ENCODE measurements at regions not wholly inside any gene's neighbourhood (a gene's known extent, or its start where the extent isn't known, plus 50 kb on each side); places are given as distances from the start of the nearest gene placed in this dataset.

DNA sequence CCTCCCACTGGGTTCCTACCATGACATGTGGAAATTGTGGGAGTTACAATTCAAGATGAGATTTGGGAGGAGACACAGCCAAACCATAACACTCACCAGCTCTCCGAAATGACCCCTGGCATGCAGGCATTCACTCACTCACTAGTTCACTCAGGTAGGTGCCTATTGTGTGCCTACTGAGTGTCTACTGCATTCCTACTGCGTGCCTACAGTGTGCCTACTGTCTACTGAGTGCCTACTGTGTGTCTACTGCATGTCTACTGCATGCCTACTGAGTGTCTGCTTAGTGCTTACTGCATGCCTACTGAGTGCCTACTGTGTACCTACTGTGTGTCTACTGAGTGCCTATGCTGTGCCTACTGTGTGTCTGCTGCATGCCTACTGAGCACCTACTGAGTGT is 71.7 kb upstream of the FZD10 start (continued):
- TF ChIP-seq, protein P1, sequence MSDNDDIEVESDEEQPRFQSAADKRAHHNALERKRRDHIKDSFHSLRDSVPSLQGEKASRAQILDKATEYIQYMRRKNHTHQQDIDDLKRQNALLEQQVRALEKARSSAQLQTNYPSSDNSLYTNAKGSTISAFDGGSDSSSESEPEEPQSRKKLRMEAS (IDR thresholded peaks at IDR 0.05; ENCODE audit: low read depth): no peak
- TF ChIP-seq, protein P2, sequence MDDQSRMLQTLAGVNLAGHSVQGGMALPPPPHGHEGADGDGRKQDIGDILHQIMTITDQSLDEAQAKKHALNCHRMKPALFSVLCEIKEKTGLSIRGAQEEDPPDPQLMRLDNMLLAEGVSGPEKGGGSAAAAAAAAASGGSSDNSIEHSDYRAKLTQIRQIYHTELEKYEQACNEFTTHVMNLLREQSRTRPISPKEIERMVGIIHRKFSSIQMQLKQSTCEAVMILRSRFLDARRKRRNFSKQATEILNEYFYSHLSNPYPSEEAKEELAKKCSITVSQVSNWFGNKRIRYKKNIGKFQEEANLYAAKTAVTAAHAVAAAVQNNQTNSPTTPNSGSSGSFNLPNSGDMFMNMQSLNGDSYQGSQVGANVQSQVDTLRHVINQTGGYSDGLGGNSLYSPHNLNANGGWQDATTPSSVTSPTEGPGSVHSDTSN (IDR thresholded peaks at IDR 0.05): no peak
- TF ChIP-seq, protein P3, sequence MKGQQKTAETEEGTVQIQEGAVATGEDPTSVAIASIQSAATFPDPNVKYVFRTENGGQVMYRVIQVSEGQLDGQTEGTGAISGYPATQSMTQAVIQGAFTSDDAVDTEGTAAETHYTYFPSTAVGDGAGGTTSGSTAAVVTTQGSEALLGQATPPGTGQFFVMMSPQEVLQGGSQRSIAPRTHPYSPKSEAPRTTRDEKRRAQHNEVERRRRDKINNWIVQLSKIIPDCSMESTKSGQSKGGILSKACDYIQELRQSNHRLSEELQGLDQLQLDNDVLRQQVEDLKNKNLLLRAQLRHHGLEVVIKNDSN (IDR thresholded peaks at IDR 0.05; ENCODE audit: borderline replicate concordance, low read depth): no peak
- TF ChIP-seq RXRA (IDR thresholded peaks at IDR 0.05; ENCODE audit: borderline replicate concordance, low read depth): no peak
- no peak for TF ChIP-seq YY1 (IDR thresholded peaks at IDR 0.05; ENCODE audit: low read depth)
- TF ChIP-seq POLR2AphosphoS5 (IDR thresholded peaks at IDR 0.05; ENCODE audit: low read depth, low read length): no peak
- TF ChIP-seq TCF12 (IDR thresholded peaks at IDR 0.05): no peak
- TF ChIP-seq FOSL2 (IDR thresholded peaks at IDR 0.05; ENCODE audit: borderline replicate concordance, low read depth): no peak

DNA sequence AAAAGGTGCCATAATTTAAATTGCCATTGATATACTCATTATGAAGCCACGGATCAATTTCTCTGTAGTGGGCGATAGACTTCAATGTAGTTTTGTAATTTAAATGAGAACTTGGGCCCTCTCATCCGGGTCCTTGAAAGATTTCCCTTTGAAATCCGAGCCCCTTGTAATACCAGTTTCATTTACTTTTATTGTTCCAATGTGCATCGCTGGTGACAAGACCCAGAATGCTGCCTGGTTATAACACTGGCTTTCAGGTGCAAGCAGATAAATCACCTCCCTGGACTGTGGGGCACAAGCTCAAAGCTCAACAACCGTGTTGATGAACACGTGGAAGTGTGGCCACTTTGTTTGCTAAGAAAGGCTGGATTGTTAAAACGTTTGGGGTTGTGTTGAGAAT is 68.9 kb upstream of the FZD10 start:
- no peaks in the 10 kb centered on the region for H3K9me2 ChIP-seq
- 34% methylated on average over 8 of the region's 8 CpGs for WGBS (ENCODE audit: low lambda C conversion rate)
- no peaks in the 10 kb centered on the region for H3K9me3 ChIP-seq
- H3K36me3 ChIP-seq (replicated peaks in 1 of 2; ENCODE audit: control insufficient read depth in 1 of 2, insufficient read depth in 2 of 2, low read length in 1 of 2): no peaks in the 10 kb centered on the region
- no peak overlapping the region for H2AFZ ChIP-seq (ENCODE audit: low read depth)
- no peak overlapping the region for H3K4me2 ChIP-seq
- no peaks in the 10 kb centered on the region for H3K79me2 ChIP-seq (ENCODE audit: insufficient read depth)
- H3K27me3 ChIP-seq (ENCODE audit: insufficient read depth): no peaks in the 10 kb centered on the region
- no peak overlapping the region for H3K27ac ChIP-seq (ENCODE audit: low read depth in 2 of 2, low read length in 1 of 2)
- no peaks in the 10 kb centered on the region for H3K4me1 ChIP-seq (ENCODE audit: control insufficient read depth in 1 of 2, insufficient read depth in 2 of 2, low read depth in 1 of 2, low read length in 1 of 2)
- TF ChIP-seq TCF12 (IDR thresholded peaks at IDR 0.05) (no peak), NRF1 (IDR thresholded peaks at IDR 0.05; ENCODE audit: low read depth, low read length) (no peak), TAF1 (IDR thresholded peaks at IDR 0.05; ENCODE audit: borderline replicate concordance, low read depth, low read length) (no peak), FOXJ3 (CRISPR knock-in tag; IDR thresholded peaks at IDR 0.05) (no peak), MXI1 (IDR thresholded peaks at IDR 0.05; ENCODE audit: low read depth, low read length) (no peak), RFX5 (IDR thresholded peaks at IDR 0.05; ENCODE audit: low read length) (no peak)
- TF ChIP-seq, protein P3 (IDR thresholded peaks at IDR 0.05; ENCODE audit: borderline replicate concordance, low read depth): no peak
- TF ChIP-seq, protein P4, sequence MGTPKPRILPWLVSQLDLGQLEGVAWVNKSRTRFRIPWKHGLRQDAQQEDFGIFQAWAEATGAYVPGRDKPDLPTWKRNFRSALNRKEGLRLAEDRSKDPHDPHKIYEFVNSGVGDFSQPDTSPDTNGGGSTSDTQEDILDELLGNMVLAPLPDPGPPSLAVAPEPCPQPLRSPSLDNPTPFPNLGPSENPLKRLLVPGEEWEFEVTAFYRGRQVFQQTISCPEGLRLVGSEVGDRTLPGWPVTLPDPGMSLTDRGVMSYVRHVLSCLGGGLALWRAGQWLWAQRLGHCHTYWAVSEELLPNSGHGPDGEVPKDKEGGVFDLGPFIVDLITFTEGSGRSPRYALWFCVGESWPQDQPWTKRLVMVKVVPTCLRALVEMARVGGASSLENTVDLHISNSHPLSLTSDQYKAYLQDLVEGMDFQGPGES (IDR thresholded peaks at IDR 0.05; ENCODE audit: low read depth, low read length): no peak
- TF ChIP-seq, protein P5, sequence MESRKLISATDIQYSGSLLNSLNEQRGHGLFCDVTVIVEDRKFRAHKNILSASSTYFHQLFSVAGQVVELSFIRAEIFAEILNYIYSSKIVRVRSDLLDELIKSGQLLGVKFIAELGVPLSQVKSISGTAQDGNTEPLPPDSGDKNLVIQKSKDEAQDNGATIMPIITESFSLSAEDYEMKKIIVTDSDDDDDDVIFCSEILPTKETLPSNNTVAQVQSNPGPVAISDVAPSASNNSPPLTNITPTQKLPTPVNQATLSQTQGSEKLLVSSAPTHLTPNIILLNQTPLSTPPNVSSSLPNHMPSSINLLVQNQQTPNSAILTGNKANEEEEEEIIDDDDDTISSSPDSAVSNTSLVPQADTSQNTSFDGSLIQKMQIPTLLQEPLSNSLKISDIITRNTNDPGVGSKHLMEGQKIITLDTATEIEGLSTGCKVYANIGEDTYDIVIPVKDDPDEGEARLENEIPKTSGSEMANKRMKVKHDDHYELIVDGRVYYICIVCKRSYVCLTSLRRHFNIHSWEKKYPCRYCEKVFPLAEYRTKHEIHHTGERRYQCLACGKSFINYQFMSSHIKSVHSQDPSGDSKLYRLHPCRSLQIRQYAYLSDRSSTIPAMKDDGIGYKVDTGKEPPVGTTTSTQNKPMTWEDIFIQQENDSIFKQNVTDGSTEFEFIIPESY (IDR thresholded peaks at IDR 0.05; ENCODE audit: borderline replicate concordance, low read depth): no peak
- TF ChIP-seq, protein P1 (IDR thresholded peaks at IDR 0.05; ENCODE audit: low read depth): no peak
- CTCF ChIA-PET: interaction anchor here (1.7 kb wide), 1 partner anchor 62 kb away, joined by 3 read pairs; no protein-coding TSS in a partner anchor
- DNase-seq: no peak
- no peak overlapping the region for H3K9ac ChIP-seq
- H3K4me3 ChIP-seq (ENCODE audit: low read depth in 2 of 2, low read length in 1 of 2): no peak overlapping the region
- POLR2A ChIA-PET: no interaction called here
- H4K20me1 ChIP-seq (ENCODE audit: insufficient read depth): no peaks in the 10 kb centered on the region
- H3F3A ChIP-seq (replicated peaks; ENCODE audit: insufficient read depth): no peaks in the 10 kb centered on the region

Measured in SK-N-SH (cell line).